HG02798 (cell line): ENCODE measurements at regions not wholly inside any gene's neighbourhood (a gene's known extent, or its start where the extent isn't known, plus 50 kb on each side); places are given as distances from the start of the nearest gene placed in this dataset.

Experiments
- ATAC-seq: cut with Tn5 transposase; IDR thresholded peaks from one replicate; pipeline ENCODE4 v1.9.1; 2021; ENCODE audit warnings: mild to moderate bottlenecking; ENCODE audit not compliant: unreplicated experiment, poor library complexity

GRCh38 chr6:163688739-163689362 is 274.3 kb downstream of the QKI start:
- ATAC-seq = no peak

- no peak for ATAC-seq
These were observed 272.6 kb downstream of the QKI start for GRCh38 chr6:163687075-163687474.

GRCh38 chr6:163686301-163686700 is 271.8 kb downstream of the QKI start:
- no peak for ATAC-seq

GRCh38 chr6:163683105-163683622 is 268.6 kb downstream of the QKI start:
- ATAC-seq = no peak

GRCh38 chr6:163679753-163680152 is 265.2 kb downstream of the QKI start:
- no peak for ATAC-seq

GRCh38 chr6:163679012-163679660 is 264.6 kb downstream of the QKI start:
- no peak for ATAC-seq

GRCh38 chr6:163675611-163676010 is 261.1 kb downstream of the QKI start:
- no peak for ATAC-seq

GRCh38 chr6:163672710-163673109 is 258.2 kb downstream of the QKI start:
- ATAC-seq = no peak

GRCh38 chr6:163671791-163672190 is 257.3 kb downstream of the QKI start:
- ATAC-seq = no peak

- no peak for ATAC-seq
These were observed 256.8 kb downstream of the QKI start for GRCh38 chr6:163671355-163671754.

- no peak for ATAC-seq
These were observed 255.8 kb downstream of the QKI start for GRCh38 chr6:163670336-163670735.

- peak; percentile 41 for ATAC-seq
These were observed 253.5 kb downstream of the QKI start for GRCh38 chr6:163668061-163668426.

GRCh38 chr6:163667372-163668060 is 253.0 kb downstream of the QKI start:
- ATAC-seq = peak; percentile 96

GRCh38 chr6:163665464-163665863 is 250.9 kb downstream of the QKI start:
- ATAC-seq = no peak

- ATAC-seq = no peak
These were observed 249.1 kb downstream of the QKI start for GRCh38 chr6:163663575-163663974.

GRCh38 chr6:163662604-163663225 is 248.2 kb downstream of the QKI start:
- ATAC-seq = no peak

GRCh38 chr6:163661272-163661671 is 246.8 kb downstream of the QKI start:
- peak; percentile 84 for ATAC-seq

GRCh38 chr6:163659803-163660202 is 245.3 kb downstream of the QKI start:
- ATAC-seq = no peak

- ATAC-seq = peak; percentile 53
These were observed 241.0 kb downstream of the QKI start for GRCh38 chr6:163655217-163656121.
